ENCODE measurements at regions not wholly inside any gene's neighbourhood (a gene's known extent, or its start where the extent isn't known, plus 50 kb on each side); places are given as distances from the start of the nearest gene placed in this dataset.

GRCh38 chr5:84725946-84726570 lies 341.4 kb upstream of the EDIL3 start:
- no peak for TF ChIP-seq EZH2 (IDR thresholded peaks at IDR 0.05)
- no peak for TF ChIP-seq POLR2AphosphoS5 (IDR thresholded peaks at IDR 0.05; ENCODE audit: borderline replicate concordance, low read depth, low read length)
